IPS-NIHi7 (cell line): ENCODE measurements at regions not wholly inside any gene's neighbourhood (a gene's known extent, or its start where the extent isn't known, plus 50 kb on each side); places are given as distances from the start of the nearest gene placed in this dataset.

Source experiments
- DNase-seq: peaks from one replicate; pipeline ENCODE4 v3.0.0; 2012; ENCODE audit warnings: mixed read lengths; ENCODE audit errors: extremely low spot score

DNA sequence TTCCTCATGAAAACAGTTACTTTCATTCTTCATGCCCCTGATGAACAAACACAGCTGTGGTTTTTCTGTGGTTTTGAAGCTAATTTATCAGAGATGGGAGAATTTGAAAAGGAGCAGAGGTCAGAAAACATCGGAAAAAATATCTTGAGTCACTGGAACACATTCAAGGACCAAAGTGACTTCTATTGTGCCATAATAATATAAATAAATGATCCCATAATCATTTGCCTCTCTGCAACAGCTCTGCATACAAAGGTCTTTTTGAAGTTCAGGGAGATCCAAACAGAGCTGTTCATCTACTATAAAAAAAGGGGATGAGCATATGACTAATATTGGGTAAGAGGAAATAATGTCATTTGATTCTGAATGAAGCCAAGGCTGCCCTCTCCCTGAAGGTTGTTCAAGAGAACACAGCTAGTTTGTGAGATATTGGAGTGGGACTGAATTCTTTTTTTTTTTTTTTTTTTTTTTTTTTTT is 201.3 kb upstream of the GALNT5 start:
- no peak for DNase-seq

GRCh38 chr2:157058161-157058560 is 199.3 kb upstream of the GALNT5 start:
- DNase-seq: no peak

DNA sequence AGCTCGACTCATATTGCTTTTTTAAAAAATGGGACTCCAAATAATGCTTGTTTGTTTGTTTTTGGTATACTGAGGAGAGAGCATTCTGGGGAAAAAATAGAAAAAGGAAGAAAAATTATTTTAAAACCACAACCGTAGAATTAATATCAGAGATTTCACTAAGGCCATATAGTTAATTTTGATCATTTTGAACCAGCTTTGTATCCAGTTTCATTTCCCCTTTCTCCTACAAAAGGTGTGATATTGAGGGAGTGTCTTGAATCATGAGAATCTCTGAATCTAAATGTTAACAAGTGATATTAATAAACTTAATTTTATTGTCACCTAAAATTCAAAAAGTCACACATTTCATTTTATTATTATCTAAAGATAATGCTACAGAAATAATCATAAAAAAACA is 198.5 kb upstream of the GALNT5 start:
- DNase-seq: no peak

DNA sequence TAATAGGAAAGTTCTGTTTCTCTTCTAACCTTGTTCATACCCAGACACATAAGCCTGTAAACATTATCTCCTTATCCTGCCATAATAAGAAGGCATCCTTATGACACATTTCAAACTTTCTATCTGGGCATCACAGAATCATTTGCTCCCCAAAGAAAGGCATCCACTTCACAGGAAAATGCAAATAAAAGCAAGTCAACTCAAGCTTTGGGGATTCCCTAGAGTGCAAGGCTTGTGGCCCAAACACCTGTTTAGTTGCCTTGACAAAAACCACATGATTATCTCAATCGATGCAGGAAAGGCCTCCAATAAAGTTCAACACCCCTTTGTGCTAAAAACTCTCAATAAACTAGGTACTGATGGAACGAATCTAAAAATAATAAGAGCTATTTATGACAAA is 195.7 kb upstream of the GALNT5 start:
- DNase-seq: no peak

- DNase-seq: no peak
Observed at GRCh38 chr2:157067562-157067961, 189.9 kb upstream of the GALNT5 start.

GRCh38 chr2:157068237-157068636 is 189.3 kb upstream of the GALNT5 start:
- DNase-seq: no peak

DNA sequence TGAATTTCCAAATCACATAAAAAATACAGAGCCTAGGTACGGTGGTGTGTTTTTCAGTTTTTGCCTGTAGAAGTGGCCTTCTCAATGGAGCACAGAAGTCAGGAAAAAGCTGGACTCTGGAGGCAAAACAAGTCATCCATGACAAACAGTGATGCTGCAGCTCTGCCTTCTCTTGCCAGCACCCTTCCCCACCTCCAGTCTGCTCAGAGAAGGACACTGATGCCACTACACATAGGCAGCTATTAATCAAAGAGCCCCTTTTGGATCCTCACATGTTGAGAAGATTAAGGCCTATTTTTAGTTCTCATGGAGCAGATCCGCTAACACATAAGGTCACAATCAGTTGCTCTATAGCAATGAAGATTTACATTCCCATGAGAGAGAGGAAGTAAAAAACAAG is 181.6 kb upstream of the GALNT5 start:
- no peak for DNase-seq

DNA sequence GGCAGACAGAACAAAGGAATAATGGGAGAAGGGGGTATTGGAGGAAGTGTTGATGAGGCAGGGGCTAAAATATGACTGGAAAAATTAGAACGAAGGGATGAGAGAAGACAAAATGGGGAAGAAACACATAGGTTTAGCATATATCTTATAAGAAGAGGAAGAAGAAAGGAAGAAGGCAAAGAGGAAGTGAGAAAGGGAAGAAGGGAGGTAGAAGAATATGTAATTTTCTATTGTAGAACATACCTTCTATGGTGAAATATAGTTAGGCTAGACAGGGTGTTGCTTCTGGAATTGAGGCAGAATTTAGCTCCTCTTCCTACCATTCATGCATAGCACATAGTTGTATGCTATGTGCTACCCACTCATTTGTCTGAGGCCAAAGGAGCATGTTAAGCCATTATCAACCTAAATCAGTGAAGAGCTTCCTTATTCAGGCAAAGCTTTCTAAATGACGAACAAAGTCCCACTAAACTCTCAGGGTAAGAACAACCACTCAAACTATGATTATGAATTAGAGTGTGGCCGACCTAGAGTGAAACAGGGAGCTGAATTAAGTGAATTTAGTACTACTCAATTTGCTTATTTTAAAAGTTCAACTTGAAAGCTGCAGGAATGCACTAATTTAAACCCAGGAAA is 180.9 kb upstream of the GALNT5 start:
- DNase-seq: no peak

GRCh38 chr2:157077753-157078350 is 179.7 kb upstream of the GALNT5 start:
- no peak for DNase-seq

- no peak for DNase-seq
Observed at GRCh38 chr2:157082950-157083349, 174.6 kb upstream of the GALNT5 start.

GRCh38 chr2:157085522-157085921 is 172.0 kb upstream of the GALNT5 start:
- DNase-seq: no peak

- DNase-seq: no peak
Observed at GRCh38 chr2:157087373-157088002, 170.0 kb upstream of the GALNT5 start.

DNA sequence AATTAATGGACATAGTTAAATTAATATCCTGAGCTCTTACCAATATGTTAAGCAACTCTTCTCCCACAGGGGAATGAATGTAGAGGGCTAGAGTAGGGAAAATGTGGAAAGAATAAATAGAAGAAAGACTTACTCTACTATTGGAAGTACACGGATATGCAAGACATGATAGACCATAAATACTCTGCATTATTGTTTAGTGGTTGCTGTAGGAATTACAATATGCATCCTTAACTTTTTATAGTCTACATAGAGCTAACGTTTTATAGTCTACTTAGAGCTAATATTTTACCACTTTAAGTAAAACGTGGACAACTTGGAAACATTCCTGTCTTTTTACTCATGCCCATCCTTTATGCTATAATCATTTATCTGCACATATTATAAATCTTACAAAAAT is 163.8 kb upstream of the GALNT5 start:
- no peak for DNase-seq

- DNase-seq: no peak
Observed at GRCh38 chr2:157105372-157105771, 152.1 kb upstream of the GALNT5 start.

DNA sequence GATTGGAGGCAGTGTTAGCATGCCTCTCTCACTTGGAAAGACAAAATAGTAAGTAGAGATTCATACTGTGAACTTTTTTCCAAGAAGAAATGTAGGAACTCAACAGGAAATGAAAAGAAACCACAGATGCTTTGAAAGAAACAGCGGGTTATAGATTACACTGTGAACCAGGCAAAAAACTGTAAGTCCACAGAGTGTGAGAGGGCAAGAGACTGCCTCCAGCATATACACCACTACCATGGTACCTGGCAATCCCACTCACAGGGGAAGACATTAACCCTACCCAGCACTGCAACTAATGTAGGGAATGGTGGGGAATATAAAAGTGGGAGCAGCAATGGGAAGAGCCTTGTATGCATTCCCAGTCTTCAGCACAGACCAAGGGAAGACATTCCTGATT is 150.6 kb upstream of the GALNT5 start:
- no peak for DNase-seq

GRCh38 chr2:157107460-157107859 is 150.0 kb upstream of the GALNT5 start:
- DNase-seq: no peak

DNA sequence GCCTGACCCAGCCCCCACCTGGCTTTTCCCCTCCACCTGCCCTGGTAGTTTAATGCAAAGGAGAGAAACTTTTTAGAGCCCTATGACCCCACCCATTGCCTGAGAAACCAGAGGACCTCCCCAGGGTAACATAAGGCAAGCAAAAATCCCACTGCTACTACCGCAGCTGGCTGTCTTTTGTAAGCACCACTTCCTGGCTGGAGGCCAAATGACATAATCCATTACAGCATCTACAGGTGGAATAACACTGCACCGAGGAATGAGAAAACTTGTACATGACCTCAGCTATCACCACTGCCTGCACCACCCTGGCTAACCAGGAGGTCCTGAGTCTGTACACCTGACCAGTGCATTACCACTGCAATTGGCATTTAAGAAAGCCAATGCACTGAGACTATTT is 149.6 kb upstream of the GALNT5 start:
- no peak for DNase-seq

DNA sequence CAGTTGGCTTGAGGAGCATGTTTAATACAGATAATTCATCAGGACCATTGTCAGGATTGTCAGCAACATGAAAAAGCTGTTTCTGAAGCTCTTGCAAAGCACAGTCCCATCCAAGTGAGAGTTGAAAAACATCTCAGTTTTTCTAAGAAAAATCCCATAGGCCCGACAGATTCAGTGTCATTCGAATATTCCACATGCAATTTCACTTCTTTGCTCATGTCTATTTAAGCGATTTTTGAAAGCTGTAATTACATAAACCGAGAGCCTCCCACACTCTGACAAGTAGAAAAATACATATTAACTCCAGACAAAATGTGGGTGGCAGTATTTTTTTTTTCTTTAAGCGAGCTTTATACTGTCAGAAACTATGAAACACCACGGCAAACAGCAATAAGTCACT is 134.7 kb upstream of the GALNT5 start:
- DNase-seq: no peak

DNA sequence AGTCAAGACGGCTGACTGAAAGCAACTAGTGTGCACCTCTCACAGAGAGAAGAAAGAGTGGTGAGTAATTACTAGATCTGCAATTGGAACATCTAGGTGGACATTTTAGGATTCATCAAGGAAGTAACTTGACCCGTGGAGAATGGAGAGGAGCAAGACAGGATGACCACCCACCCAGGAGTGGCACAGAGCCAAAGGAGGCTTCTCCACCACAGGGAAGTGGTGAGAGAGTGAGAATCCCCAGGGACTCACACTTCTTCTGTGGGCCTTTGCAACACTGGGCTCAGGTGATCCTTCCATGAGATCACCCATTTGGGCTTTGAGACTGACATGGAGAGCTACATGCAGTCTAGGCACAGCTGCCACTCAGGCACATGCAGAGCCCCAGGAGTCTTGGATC is 132.8 kb upstream of the GALNT5 start:
- no peak for DNase-seq

- DNase-seq: no peak
Observed at GRCh38 chr2:157125685-157126084, 131.8 kb upstream of the GALNT5 start.

DNA sequence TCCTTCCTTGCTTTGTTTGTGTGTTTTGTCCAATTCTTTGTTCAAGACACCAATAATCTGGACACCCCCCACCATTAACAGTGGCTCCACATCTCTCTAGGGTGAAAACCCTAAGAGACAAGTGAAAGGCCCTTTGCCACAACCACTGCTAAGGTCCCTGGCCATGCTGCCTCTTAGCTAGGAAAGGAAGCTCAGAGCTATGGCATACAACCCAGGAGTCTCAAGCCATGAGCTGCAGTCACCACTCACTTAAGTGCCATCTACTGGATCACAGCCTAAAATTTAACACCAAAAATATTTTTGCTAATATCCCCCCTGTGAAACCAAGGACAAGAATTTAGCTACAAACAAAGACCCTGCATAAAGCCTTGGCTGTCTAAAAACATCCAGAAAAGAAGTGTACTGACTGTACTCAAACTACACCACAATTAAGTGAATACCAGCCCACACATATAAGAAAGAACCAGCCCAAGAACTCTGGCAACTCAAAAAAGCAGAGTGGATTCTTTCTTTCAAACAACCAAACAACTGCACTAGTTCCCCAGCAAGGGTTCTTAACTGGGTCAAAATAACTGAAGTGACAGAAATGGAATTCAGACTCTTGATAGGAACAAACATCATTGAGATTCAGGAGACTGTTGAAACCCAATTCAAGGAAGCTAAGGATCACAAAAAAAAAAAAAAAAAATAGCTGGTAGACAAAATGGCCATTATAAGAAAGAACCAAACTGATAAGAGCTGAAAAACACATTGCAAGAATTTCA is 130.1 kb upstream of the GALNT5 start:
- DNase-seq: no peak

- DNase-seq: no peak
Observed at GRCh38 chr2:157143901-157144300, 113.6 kb upstream of the GALNT5 start.

- no peak for DNase-seq
Observed at GRCh38 chr2:157149270-157149669, 108.2 kb upstream of the GALNT5 start.
